H9 (cell line): ENCODE measurements at regions not wholly inside any gene's neighbourhood (a gene's known extent, or its start where the extent isn't known, plus 50 kb on each side); places are given as distances from the start of the nearest gene placed in this dataset.

Source experiments
- DNase-seq: peaks from one replicate; pipeline ENCODE4 v3.0.0-alpha.2; 2017
- H2AFZ ChIP-seq: one replicate; pipeline ENCODE4 v1.6.1; 2013; ENCODE audit warnings: mild to moderate bottlenecking, low read length, control low read depth, moderate library complexity
- H2AK5ac ChIP-seq: 2 replicates; pipeline ENCODE4 v1.6.1; 2013; ENCODE audit warnings: low read length, control low read depth, mixed read lengths; ENCODE audit not compliant: insufficient read length
- H2BK120ac ChIP-seq: one replicate; pipeline ENCODE4 v1.6.1; 2013; ENCODE audit warnings: low read depth, mild to moderate bottlenecking, low read length, control low read depth, inconsistent platforms; ENCODE audit not compliant: poor library complexity, severe bottlenecking
- H2BK12ac ChIP-seq: 2 replicates; pipeline ENCODE4 v1.6.1; 2013; ENCODE audit warnings: low read length, control low read depth, mixed read lengths, low read depth; ENCODE audit not compliant: insufficient read length
- H2BK15ac ChIP-seq: 2 replicates; pipeline ENCODE4 v1.6.1; 2013; ENCODE audit warnings: low read depth, low read length, control low read depth
- H2BK20ac ChIP-seq: one replicate; pipeline ENCODE4 v1.6.1; 2013; ENCODE audit warnings: low read depth, mild to moderate bottlenecking, low read length, control low read depth, inconsistent platforms; ENCODE audit not compliant: poor library complexity, severe bottlenecking
- H2BK5ac ChIP-seq: 2 replicates; pipeline ENCODE4 v1.6.1; 2013; ENCODE audit warnings: low read length, control low read depth, mixed read lengths; ENCODE audit not compliant: insufficient read length
- H3K14ac ChIP-seq: 2 replicates; pipeline ENCODE4 v1.6.1; 2013; ENCODE audit warnings: low read length, control low read depth; ENCODE audit not compliant: insufficient read depth
- H3K18ac ChIP-seq: 2 replicates; pipeline ENCODE4 v1.6.1; 2013; ENCODE audit warnings: low read depth, mild to moderate bottlenecking, mixed read lengths, low read length, control low read depth; ENCODE audit not compliant: insufficient read length
- H3K23ac ChIP-seq: 2 replicates; pipeline ENCODE4 v1.6.1; 2013; ENCODE audit warnings: low read length, control low read depth, mixed read lengths, low read depth; ENCODE audit not compliant: insufficient read length
- H3K23me2 ChIP-seq: 2 replicates; pipeline ENCODE4 v1.6.1; 2013; ENCODE audit warnings: low read depth, mild to moderate bottlenecking, mixed read lengths, low read length, control low read depth; ENCODE audit not compliant: insufficient read length, poor library complexity, severe bottlenecking
- H3K27ac ChIP-seq: 2 replicates; pipeline ENCODE4 v1.5.1; 2013; ENCODE audit warnings: low read length, control low read depth, mixed read lengths, low read depth; ENCODE audit not compliant: insufficient read length
- H3K27me3 ChIP-seq: 2 replicates; pipeline ENCODE4 v1.6.1; 2013; ENCODE audit warnings: low read length, control low read depth, inconsistent platforms; ENCODE audit not compliant: insufficient read depth
- H3K4ac ChIP-seq: 2 replicates; pipeline ENCODE4 v1.6.1; 2013; ENCODE audit warnings: low read depth, mild to moderate bottlenecking, control low read depth, inconsistent platforms, low read length, moderate library complexity
- H3K4me1 ChIP-seq: 2 replicates; pipeline ENCODE4 v1.6.1; 2013; ENCODE audit warnings: low read length, control low read depth, inconsistent platforms; ENCODE audit not compliant: insufficient read depth
- H3K4me2 ChIP-seq: 2 replicates; pipeline ENCODE4 v1.6.1; 2013; ENCODE audit warnings: low read length, control low read depth, mixed read lengths; ENCODE audit not compliant: insufficient read length, insufficient read depth
- H3K56ac ChIP-seq: 2 replicates; pipeline ENCODE4 v1.6.1; 2013; ENCODE audit warnings: low read depth, mild to moderate bottlenecking, mixed read lengths, low read length, control low read depth; ENCODE audit not compliant: insufficient read length
- H3K79me1 ChIP-seq: 2 replicates; pipeline ENCODE4 v1.6.1; 2013; ENCODE audit warnings: low read depth, mild to moderate bottlenecking, moderate library complexity, low read length, control low read depth, inconsistent platforms; ENCODE audit not compliant: insufficient read depth, poor library complexity, severe bottlenecking
- H3K79me2 ChIP-seq: 2 replicates; pipeline ENCODE4 v1.6.1; 2013; ENCODE audit warnings: low read length, control low read depth, inconsistent platforms; ENCODE audit not compliant: insufficient read depth
- H3K9ac ChIP-seq: 2 replicates; pipeline ENCODE4 v1.6.1; 2013; ENCODE audit warnings: low read length, control low read depth, mixed read lengths; ENCODE audit not compliant: insufficient read length; ENCODE audit errors: extremely low read depth
- H3K9me3 ChIP-seq: one replicate; pipeline ENCODE4 v1.6.1; 2013; ENCODE audit warnings: low read depth, low read length, inconsistent platforms; ENCODE audit not compliant: control insufficient read depth
- H3T11ph ChIP-seq: one replicate; pipeline ENCODE4 v1.6.1; 2013; ENCODE audit warnings: mild to moderate bottlenecking, low read length, control low read depth, inconsistent platforms
- H4K20me1 ChIP-seq: one replicate; pipeline ENCODE4 v1.6.1; 2013; ENCODE audit not compliant: control insufficient read depth, insufficient read length, insufficient read depth
- H4K5ac ChIP-seq: 2 replicates; pipeline ENCODE4 v1.6.1; 2013; ENCODE audit warnings: low read depth, mild to moderate bottlenecking, mixed read lengths, low read length, control low read depth; ENCODE audit not compliant: insufficient read length
- H4K8ac ChIP-seq: replicated peaks from 2 replicates; pipeline ENCODE4 v1.6.1; 2013; ENCODE audit warnings: low read length, control low read depth, mixed read lengths, low read depth; ENCODE audit not compliant: insufficient read length
- H4K91ac ChIP-seq: 2 replicates; pipeline ENCODE4 v1.6.1; 2013; ENCODE audit warnings: low read depth, mild to moderate bottlenecking, moderate library complexity, mixed read lengths, low read length, control low read depth; ENCODE audit not compliant: insufficient read length
- H3K27ac Mint-ChIP-seq, 3 experiments: 2 replicates in 2 of 3; 3 replicates in 1 of 3; pipeline ENCODE4 v1.8.0; 2020 to 2021; ENCODE audit warnings: mixed read lengths in 3 of 3, mild to moderate bottlenecking in 1 of 3, moderate library complexity in 1 of 3
- H3K27me3 Mint-ChIP-seq: 2 replicates; pipeline ENCODE4 v1.8.0; 2021; ENCODE audit warnings: low read depth, mild to moderate bottlenecking, moderate library complexity, mixed read lengths
- H3K36me3 Mint-ChIP-seq, 3 experiments: 2 replicates in 2 of 3; 3 replicates in 1 of 3; pipeline ENCODE4 v1.8.0; 2020 to 2021; ENCODE audit warnings: low read depth in 3 of 3, mixed read lengths in 3 of 3; ENCODE audit not compliant: insufficient read depth in 1 of 3
- H3K4me1 Mint-ChIP-seq, 2 experiments: 2 replicates each; pipeline ENCODE4 v1.8.0; 2020; ENCODE audit warnings: mixed read lengths in 2 of 2
- H3K4me3 Mint-ChIP-seq, 2 experiments: 2 replicates in 1 of 2; 3 replicates in 1 of 2; pipeline ENCODE4 v1.8.0; 2020 to 2021; ENCODE audit warnings: mild to moderate bottlenecking in 2 of 2, mixed read lengths in 2 of 2, moderate library complexity in 1 of 2
- H3K9me3 Mint-ChIP-seq, 2 experiments: 2 replicates in 1 of 2; 3 replicates in 1 of 2; pipeline ENCODE4 v1.8.0; 2020; ENCODE audit warnings: mild to moderate bottlenecking in 2 of 2, mixed read lengths in 2 of 2, moderate library complexity in 1 of 2
- CTCF ChIP-seq: fragments of 200-600 bp; sonication (generic); conservative IDR thresholded peaks from 3 replicates; pipeline ENCODE4 v1.8.0; 2021; ENCODE audit warnings: antibody characterized with exemption, mild to moderate bottlenecking
- WGBS: extraction: QIAGEN DNeasy Blood & Tissue Kit; methylation state at CpG from one replicate; pipeline ENCODE4 v1.1.7; 2013; ENCODE audit warnings: missing lambda C conversion rate, low lambda C conversion rate, mixed read lengths; ENCODE audit not compliant: insufficient read length; ENCODE audit errors: extremely low coverage; 5-methylcytosine and 5-hydroxymethylcytosine counted together

GRCh38 chr3:68004091-68004490, 349.7 kb upstream of the SUCLG2 start:
- Histone ChIP-seq H3K4me2 (no peak overlapping the region), H3K9ac (no peak overlapping the region), H4K91ac (no peak overlapping the region), H3K14ac (no peak overlapping the region), H2BK5ac (no peak overlapping the region), H3T11ph (no peak overlapping the region), H3K18ac (no peak overlapping the region), H3K4ac (no peak overlapping the region), H3K23me2 (peaks cover 7% of the 10 kb centered on the region), H4K8ac (no peak overlapping the region), H2AFZ (no peak overlapping the region), H3K4me1 (no peaks in the 10 kb centered on the region), H2BK20ac (no peak overlapping the region), H3K27me3 (no peaks in the 10 kb centered on the region; the same call in 1 of the 2 replicates), H2AK5ac (no peak overlapping the region), H2BK12ac (no peak overlapping the region), H3K9me3 (no peaks in the 10 kb centered on the region), H3K23ac (no peak overlapping the region), H4K20me1 (no peaks in the 10 kb centered on the region), H3K79me2 (no peaks in the 10 kb centered on the region), H3K27ac (no peak overlapping the region), H2BK120ac (no peak overlapping the region), H3K56ac (no peak overlapping the region), H2BK15ac (no peak overlapping the region), H4K5ac (no peak overlapping the region), H3K79me1 (no peaks in the 10 kb centered on the region)
- H3K4me1 Mint-ChIP-seq = peaks cover 23 to 31% of the 10 kb centered on the region in 2 experiments
- peaks cover 32% of the 10 kb centered on the region for H3K27me3 Mint-ChIP-seq
- H3K36me3 Mint-ChIP-seq = peaks cover 0 to 14% (median 8%) of the 10 kb centered on the region in 3 experiments; a peak in 4 of 7 replicates
- no CpG with 5 or more reads among the region's 7 CpGs for WGBS
- no peak for TF ChIP-seq CTCF
- no peak overlapping the region for H3K27ac Mint-ChIP-seq
- H3K9me3 Mint-ChIP-seq = peaks cover 8 to 10% of the 10 kb centered on the region in 2 experiments; a peak in 3 of 5 replicates
- H3K4me3 Mint-ChIP-seq = peak overlapping the region in 1 of 2 experiments; percentile 11; a peak in 2 of 5 replicates
- no peak for DNase-seq
